NCI-H510A treated with DMSO at 0.1 percent for 48 hours (cell line): ENCODE measurements at regions not wholly inside any gene's neighbourhood (a gene's known extent, or its start where the extent isn't known, plus 50 kb on each side); places are given as distances from the start of the nearest gene placed in this dataset.
"Not testable (repeated sequence)": the region's sequence is repeated elsewhere in the genome, so short reads cannot be mapped to it uniquely, and the experiment has no call there.

Experiments
- DNase-seq: peaks from one replicate; lab custom pipeline; 2025; lab: John Stamatoyannopoulos, UW

DNA sequence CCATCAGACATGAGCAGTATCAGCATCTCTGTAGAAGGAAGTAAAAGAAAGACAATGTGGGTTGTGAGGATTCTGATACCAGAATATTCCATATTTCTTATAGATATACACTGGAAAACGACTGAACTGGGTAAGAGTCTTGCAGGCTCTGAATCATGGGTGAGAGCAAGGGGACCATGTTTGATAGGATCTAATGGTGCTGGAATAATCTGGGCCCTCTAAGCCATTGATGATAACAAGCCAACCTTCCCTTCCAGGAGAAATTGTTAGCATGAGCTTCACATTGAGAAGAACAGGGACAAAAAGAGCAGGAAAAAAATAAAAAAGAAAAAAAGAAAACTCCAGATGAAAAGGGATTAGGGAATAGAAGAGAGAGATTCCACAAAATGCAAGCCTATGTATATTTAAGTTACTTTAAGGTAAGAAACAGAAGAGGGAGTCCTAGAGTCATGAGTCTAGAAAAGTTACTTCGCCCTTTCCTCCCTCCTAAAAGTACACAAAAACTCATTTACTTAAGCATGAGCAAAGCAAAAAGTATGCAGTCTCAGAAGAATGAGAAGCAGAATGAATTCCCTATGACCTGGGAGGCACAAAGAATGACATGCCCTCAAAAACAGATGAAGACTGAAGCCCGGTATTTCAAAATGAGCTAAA lies 181.9 kb downstream of the TMEM26 start:
- no peak for DNase-seq

DNA sequence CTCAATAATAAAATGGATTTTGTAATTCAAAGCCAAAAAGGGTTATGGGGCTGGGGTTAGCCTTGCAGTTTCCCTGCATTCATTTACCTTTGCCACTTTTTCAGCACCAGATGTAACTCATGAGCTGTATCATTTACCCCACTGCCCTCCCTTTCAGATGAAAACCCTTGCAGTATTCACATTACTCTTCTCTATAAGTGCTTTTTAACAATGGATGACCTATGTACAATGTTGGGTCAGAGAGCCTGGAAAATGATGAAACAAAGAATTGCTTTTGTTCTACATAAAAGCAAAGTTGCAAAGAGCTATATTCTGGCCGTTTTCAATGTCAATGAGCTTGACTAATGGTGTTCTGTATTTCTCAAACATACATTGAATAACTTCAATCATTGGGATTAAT lies 189.7 kb downstream of the TMEM26 start:
- no peak for DNase-seq

DNA sequence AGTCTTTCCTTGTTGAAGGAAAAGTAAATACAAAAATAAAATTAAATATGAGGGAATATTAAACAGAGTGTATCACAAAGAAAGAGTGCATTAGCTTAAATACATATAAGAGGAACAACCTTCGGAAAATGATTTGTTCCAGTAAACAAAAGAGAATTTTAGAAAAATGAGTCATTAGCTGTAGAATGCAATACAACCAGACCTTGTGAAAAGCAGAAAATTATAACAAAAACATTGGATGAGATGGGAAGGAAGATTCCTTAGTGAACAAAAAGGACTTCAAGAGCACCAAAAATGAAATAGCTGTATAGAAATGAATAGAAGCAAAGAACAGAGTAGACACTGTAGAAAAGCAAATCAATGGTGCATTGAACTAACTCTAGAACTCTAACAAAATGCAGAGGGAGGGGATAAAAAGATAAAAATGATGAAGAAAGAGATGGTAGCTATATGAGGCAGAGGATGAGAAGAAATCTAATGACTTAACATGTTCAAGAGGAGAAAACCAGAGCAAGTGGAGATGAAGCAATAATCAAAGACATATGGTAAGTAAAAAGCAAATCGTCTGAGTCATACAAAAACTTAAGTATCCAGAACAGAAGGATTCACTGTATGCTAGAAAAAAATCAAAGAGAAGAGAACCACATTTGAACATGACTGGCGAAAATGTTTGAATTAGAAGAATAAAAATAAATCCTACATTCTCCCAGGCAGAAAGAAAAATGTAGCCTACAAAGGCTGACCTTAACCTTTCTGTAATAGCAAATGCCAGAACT lies 190.5 kb downstream of the TMEM26 start:
- no peak for DNase-seq

DNA sequence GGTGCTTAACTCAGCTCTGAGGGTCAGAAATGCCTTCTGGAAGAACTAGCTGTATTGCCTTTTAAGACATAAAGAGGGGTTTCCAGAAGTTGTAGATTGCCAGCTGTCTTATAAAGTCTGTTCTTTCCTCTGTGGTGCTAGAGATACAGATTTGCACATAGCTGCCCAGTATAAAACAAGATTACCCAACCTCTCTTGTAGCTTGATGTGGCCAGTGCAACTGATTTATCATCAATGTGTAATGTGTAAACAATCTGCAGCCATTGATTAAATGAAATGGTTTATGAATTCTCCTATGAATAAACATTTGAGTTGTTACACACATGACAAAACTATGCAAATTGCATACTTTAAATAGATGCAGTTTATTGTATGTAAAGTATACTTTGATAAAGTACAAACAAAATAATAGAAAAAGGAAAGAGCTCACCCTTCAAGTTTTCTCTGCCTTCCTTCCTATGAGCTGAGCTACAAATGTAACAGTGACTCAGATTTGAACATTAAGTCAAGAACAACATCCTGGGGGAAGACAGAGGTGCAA lies 195.2 kb downstream of the TMEM26 start:
- DNase-seq: no peak

DNA sequence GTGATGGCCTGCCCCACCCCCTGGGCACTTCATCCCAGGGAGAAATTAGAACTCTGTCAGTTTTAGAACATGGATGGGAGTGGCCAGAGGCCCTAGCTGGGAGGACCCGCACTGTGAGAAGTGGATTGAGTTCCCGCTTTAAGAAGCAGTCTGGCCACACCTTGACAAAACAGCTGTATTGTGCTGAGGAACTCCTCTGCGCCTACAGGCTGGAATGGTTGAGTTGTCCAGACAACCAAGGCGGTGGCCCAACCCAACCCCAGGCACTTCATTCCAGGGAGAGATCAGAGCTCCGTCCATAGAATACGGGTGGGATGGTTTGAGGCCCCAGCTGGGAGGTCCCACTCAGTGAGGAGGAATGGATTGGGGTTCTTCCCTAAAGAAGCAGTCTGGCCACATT lies 196.0 kb downstream of the TMEM26 start:
- no peak for DNase-seq

DNA sequence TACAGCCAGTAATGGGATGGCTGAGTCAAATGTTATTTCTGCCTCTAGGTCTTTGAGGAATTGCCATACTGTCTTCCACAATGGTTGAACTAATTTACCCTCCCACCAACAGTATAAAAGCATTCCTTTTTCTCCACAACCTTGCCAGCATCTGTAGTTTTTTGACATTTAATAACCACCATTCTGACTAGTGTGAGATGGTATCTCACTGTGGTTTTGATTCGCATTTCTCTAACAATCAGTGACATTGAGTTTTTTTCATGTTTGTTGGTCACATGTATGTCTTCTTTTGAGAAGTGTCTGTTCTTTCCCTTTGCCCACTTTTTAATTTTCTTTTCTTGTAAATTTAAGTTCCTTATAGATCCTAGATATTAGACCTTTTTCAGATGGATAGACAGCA lies 200.9 kb downstream of the TMEM26 start:
- DNase-seq: not testable (repeated sequence)

DNA sequence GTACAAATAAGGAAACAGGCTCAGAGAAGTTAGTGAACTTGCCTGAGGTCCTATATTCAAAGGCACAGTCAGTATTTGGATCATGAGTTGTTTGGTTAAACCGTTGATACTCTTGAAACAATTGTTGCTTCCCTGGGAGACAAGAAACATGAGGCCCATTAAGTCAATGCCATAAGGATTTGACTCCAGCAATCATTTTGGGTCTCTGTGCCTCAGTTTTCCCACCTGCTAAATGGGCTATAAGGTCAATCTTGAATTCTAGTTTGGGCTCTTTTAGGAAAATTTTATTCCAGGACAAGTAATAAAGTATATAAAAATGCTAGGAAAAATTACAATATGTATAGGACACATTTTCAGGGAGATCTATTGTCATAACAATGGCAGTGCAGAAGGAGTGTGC lies 202.1 kb downstream of the TMEM26 start:
- DNase-seq: no peak

DNA sequence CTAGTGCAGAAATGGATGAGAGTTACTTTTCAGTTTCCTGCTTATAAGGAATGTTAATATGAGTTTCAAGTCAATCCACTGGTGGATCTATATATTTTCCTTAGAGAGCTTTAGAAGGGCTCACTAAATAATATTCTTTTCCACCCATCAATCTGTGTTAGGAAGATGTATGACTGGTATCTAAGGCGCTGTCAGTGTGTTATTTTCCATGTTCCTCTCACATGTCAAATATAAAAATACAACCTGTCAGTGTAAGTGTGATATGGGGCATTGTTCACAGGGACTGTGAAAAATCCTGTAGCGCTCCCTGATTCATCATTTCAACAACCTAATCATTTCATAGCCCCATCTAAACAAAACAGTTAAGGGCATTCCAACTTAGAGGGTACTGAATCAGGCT lies 203.1 kb downstream of the TMEM26 start:
- no peak for DNase-seq

DNA sequence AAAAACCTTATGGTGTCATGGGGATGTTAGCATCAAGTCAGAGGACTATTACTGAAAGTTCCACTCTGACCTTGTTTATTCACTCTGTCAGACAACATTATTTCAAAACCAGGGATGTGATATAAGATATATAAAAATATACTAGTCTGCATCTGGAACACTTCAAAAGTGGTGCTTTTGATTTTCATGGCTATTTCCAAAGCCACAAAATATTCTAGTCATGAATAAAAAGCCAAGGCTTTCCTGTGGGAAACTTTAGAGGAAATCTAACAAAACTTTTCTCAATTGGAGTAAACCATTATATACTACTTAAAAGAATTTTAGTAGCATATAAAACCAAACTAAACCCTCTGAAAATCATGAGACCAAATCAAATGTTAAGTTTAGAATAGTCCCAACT lies 205.2 kb downstream of the TMEM26 start:
- DNase-seq: no peak

DNA sequence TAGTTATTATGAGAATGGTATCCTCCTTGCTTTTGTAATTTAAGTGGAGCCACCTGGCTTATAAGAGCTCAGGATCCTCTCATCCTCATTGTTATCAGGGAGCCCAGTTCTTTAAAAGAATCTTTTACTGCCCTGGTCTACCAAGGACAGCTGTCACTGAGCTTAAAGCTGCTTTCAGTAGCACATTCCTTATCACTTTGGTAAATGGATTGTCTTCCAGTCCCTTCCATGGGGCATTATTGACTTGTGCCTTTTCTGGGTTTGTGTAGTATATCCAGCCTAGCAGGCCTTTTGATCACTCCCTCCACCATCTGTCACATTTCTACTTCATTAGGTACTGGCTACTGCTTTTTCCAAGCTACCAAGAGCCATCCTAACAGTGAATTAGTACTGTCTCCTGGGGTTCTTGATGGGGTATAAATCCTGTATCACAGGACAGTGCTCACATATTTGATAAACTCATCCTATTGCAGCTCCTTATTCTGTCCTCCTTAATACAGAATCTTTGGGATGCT lies 208.9 kb downstream of the TMEM26 start:
- no peak for DNase-seq

DNA sequence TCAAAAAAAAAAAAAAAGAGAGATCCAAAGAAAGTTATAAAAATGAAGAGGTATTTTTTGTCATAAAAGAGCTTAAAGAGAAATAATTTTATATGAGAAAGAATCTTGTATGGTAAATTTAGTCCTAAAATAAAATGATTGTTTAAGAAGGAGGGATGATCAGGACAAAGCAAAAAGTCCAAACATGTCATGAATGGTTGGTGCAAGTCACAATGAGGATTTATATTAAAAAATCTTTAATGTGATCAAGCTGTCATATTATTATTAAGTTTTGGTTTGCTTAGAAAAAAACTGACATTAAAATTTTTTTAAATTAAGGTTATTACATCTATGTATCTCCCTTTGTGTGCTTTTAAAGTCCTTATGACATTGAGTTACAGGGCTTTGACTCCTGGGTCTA lies 220.4 kb downstream of the TMEM26 start:
- DNase-seq: no peak

DNA sequence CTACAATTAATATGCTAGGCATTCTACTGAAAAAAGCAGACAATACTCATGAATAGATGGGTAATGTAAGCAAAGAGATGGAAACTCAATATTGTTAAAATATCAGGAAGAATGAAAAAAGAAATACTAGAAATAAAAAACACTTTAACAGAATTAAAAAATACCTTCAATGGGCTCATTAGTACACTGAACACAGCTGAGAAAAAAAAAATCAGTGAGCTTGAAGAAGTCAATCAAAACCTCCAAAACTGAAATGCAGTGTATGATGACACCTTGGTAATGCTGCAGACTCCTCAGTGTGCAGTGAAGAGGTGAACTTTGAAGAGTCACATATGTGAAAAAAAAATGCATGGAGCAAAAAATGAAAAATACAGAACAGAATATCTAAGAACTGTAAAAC lies 227.2 kb downstream of the TMEM26 start:
- no peak for DNase-seq

DNA sequence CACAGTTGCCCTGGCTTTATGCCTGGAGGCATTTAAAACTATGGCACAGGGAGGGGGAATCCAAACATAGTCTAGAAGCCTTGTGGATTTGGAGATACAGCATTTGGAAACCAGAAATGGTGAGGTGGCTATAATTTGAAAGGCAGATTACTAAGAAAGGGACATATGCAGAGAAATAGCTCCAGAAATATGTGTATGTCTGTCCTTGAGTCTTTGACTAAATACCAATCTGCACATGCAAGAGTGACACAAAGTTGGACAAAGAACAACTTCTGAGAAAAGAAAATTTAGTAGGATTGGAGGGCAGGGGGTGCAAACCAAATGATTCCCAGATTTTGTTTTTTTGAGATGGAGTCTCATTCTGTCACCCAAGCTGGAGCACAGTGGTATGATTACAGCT lies 229.6 kb downstream of the TMEM26 start:
- no peak for DNase-seq

DNA sequence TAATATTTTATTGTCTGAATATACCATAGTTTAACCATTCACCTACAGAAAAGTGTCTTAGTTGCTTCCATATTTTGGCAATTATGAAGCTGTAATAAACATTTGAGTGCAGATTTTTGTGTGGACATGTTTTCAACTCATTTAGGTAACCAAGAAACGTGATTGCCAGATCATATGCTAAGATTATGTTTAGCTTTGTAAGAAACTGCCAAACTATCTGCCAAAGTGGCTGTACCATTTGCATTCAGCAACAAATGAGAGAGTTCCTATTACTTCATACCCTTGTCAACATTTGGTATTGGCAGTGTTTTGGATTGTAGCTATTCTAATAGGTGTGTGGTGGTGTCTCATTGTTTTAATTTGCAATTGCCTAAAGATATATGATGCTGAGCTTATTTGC lies 233.5 kb downstream of the TMEM26 start:
- DNase-seq: no peak

DNA sequence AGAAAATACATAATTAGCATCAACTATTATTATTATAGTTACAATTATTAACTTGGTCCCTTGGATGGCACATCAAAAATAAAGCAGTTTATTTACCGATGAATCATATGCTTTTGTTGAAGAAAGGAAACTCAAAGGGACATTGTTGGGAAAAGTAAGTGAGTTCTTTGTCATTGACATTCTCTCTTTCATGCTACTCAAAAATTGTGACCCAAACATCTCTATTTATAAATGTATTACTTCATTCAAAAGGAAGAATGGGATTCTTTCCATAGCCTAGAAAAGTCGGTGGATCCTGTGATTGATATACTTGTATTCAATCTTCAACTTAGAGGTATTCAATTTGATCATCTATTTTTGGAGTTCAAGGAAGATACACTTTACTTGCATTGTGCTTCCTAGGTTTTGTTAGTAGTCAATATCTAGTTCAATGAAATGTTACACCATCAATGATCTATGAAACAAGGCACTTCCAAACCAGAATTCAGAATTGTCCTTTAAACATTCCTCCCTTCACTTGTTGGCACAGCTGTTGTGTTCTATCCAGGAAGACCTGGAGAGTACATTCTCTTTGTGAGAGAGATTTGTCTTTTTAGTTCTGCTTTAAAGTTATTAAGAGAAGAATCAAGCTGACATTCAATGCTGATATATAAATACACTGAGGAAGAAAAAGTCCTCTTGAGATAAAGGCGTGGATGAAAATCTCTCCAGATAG lies 235.2 kb downstream of the TMEM26 start:
- no peak for DNase-seq

DNA sequence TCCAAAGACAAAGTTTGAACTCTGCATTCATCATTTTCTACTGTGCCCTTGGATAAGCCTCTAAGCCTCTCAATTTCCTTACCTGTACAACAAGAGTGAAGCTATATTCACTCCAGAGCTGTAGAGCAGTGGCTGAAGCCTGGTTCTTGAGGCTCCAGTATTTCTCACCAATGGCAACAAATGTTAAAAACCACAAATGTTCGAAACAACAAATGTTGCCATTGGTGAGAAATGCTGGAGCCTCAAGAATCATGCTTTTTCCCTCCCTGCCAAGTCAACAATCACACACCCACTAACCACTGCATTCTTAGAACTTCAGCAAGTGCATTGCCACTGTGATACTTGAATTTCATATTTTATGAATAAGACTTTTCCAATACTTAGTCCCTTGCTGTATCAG lies 237.9 kb downstream of the TMEM26 start:
- no peak for DNase-seq

DNA sequence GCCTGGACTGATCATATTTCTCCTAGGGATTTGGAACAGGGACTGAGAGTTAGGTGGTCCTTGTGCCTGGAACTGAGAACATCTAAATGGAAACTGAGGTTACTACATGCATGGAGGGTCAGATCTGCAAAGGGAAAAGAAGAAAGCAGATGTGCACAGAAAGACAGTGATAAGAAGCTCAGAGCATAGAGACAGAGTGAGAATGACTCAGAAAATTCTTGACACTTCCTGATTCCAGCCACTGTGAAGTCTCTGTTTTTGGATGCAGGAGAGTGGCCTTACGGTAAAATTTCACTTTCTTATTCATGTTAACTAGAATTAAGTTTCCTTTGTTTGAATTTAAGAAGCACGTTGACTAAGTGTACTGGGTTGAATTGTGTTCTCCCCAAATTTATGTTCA lies 241.7 kb downstream of the TMEM26 start:
- DNase-seq: no peak

DNA sequence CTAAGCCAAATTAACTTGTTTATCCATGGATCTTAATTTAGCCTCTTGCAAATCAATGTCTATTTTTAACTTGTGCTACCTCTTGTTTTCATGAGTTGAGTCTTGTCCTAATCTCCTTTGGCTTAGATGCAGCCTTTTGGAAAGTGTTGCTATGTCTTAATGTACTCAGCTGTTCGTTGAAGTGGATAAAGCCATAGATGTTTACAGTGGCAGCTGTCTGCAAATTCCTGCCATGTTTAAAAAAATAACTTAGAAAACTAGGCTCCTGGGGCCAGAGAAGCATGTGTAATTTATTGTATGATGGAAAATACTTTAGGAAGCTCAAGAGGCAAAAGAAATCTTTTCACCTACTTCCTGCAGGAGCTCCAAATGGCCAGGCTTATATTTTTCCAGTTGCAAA lies 253.1 kb upstream of the RHOBTB1 start:
- DNase-seq: no peak

DNA sequence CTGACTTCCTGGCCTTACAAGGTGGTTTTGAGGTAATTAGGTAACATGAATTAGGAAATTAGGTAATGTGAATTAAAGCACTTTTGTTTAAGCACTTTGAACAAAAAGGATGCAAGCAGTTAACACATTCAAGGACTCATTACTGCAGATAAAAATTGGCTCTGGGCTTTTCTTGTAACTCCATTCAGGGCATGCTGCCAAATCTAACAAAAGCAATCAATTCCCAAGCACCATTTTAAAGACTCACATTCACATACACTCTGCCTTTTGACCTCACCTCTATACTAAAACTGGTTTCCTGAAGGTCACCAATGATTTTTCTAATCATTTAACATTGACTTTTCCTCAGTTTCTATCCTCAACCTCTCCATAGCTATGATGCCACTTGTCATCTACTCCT lies 251.2 kb upstream of the RHOBTB1 start:
- DNase-seq: no peak

DNA sequence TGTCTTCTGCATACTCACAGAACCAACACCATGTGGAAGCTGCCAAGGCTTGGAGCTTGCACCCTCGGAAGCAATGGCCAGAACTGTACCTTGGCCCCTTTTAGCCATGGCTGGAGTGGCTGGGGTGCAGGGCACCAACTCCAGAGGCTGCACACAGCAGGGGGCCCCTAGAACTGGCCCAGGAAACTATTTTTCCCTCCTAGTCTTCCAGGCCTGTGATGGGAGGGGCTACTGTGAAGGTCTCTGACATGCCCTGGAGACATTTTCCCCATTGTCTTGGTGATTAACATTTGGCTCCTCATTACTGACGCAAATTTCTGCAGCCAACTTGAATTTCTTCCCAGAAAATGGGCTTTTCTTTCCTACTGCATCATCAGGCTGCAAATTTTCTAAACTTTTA lies 248.6 kb upstream of the RHOBTB1 start:
- DNase-seq: not testable (repeated sequence)

DNA sequence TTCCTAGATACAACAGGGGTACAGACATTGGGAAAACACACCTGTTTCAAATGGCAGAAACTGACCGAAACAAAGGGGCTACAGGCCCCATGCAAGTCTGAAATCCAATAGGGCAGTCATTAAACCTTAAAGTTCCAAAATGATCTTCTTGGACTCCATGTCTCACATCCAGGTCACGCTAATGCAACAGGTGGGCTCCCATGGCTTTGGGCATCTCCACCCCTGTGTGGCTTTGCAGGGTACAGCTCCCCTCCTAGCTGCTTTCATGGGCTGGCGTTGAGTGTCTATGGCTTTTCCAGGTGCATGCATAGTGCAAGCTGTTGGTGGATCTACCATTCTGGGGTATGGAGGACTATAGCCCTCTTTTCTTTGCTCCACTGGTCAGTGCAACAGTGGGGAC lies 248.1 kb upstream of the RHOBTB1 start:
- no peak for DNase-seq

DNA sequence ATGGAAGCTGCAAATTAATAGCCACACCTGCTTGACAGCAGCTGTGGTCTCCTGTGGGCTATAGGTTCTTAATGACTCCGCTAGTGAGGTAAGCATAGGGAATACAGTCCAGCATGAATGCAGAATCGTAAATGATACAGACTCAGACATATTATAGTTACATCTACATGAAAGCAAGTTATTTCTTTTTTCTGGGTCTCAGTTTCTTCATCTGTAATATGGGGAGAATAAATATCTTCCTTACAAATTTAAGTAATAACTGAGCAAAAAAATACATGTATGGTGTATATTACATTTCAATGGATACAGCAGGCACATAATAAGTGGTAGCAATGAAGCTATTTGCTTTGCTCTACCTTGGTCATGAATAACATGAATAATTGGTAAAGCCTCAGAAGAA lies 245.9 kb upstream of the RHOBTB1 start:
- DNase-seq: no peak

DNA sequence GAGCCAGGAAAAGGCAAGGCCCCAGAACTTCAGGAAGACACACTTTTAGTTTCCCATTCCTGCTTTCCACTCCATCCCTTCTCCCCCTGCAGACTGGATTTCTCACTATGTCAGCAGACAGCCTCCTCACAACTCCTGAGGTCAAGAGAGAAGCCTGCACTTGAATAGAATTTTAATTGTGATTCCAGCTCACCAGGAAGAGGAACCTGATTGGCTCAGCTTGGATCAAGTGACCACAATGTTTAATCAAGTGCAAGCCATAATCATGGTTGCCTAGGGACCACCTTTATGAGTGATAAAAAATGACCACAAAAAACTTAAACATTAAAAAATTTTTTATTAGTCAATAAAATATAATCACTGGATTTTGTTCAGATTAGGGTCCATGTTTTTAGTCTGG lies 244.7 kb upstream of the RHOBTB1 start:
- DNase-seq: no peak
